HG03135 (cell line): ENCODE measurements at regions not wholly inside any gene's neighbourhood (a gene's known extent, or its start where the extent isn't known, plus 50 kb on each side); places are given as distances from the start of the nearest gene placed in this dataset.

Source experiments
- ATAC-seq: cut with Tn5 transposase; IDR thresholded peaks from one replicate; pipeline ENCODE4 v1.9.1; 2021; ENCODE audit warnings: mild to moderate bottlenecking, moderate library complexity; ENCODE audit not compliant: unreplicated experiment

DNA sequence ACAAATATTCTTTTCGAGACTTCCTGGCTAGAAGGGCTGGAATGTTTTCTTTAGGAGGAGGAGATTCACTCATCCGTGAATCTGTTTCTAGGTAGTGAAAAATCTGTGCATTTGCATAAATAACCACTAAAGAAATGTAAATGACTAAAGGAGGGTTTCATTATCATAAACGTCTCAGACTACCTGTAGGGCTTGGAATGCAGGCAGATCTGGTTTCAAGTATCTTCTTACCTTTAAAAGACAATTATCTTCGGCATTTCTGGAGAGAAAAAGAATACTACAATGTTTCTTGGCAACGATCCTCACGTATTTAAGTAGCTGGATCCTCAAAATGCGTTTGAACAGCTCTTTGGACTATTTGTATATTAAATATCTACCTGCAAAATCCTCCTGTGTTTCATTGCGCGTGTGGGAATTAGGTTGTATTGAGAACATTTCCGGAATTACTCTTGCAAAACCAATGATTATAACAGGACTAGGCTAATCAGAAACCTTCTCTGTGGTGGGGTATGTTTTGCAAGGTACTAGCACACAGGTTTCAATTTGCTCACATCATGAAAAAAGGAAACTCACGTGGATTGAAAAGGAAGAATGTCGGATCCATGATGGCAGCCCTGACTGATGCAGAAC lies 291.1 kb upstream of the ARGLU1 start:
- no peak for ATAC-seq

DNA sequence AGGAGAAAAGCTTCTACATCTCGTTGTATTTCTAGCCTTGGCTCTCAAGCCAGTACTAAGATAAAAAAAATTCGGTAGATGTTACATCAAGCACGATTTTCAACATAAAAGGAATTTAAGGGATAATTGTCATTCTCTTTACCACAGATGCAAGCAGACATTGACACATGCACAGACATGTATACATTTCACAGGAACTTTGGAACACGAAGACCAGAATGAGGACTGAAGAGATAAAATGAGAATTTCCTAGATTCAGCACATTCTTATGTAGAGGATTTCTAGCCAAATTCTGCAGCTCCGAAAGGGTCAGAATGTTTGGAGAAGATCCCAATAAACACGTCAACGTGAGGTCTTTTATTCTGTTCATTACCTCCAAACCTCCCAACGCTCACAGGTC lies 284.5 kb upstream of the ARGLU1 start:
- ATAC-seq = no peak

DNA sequence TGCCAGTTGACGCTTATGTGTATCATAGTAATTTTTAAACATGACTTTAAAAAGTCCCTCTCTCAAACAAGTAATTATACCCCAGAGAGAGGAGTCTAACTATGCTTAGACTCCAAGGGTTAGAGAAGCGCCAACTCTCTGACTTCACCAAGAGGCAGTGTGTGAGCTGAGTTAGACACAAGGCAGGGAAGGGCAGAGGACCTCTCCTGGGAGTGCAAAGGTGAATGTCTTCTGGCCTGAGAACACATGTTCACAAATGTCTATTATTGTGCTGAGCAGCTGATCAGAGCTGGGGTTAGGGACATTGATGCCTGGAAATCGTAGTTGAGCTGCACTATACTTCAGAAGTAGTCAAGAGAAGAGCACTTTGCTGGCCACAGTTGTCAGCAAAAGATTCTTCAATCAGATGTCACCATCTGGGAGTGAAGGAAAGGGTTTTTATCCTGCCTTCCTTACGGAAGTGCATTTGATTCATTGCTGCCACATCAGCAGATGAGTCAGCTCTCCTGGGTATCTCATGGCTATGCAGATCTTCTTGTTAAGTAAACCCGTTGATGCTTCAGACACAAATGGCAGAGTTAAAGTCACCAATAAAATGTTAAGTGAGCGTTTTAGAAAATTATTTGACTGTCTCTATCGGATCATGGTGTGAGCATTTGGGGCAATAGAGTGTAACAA lies 283.2 kb upstream of the ARGLU1 start:
- ATAC-seq = no peak

DNA sequence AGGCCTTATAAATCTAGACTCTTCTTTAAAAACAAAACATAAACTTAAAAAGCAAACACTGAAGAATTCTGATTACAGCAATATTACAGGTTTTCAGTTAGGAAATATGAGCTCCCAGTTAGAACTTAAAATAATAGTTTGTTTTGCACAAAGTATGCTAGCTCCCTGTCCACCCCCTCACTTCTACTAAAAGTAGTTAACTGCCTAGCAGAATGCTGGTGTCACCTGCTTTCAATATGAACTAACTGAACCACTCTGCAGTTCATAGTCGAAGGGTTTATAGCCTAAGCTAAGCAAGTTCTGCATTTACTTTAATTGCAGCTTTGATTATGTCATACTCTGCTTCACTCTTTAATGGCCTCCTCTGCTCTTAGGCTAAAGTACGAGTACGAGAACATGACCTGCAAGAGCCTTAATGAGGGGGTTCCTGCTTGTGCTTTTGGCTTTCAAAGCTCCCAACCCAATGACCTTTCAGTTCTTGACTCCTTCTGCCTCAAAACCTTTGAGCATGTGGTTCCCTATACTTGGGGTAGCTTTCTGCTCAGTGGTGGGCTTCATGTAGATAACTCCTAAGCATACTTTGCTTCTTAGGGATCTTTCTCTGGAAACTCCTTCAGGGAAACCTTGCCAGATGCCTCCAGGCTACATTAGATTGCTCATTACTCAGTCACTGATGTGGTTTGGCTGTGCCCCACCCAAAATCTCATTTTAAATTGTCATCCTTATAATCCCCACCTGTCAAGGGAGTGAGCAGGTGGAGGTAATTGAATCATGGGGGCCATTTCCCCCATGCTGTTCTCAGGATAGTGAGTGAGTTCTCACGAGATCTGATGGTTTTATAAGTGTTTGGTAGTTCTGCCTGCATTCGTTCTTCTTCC lies 278.9 kb upstream of the ARGLU1 start:
- no peak for ATAC-seq

DNA sequence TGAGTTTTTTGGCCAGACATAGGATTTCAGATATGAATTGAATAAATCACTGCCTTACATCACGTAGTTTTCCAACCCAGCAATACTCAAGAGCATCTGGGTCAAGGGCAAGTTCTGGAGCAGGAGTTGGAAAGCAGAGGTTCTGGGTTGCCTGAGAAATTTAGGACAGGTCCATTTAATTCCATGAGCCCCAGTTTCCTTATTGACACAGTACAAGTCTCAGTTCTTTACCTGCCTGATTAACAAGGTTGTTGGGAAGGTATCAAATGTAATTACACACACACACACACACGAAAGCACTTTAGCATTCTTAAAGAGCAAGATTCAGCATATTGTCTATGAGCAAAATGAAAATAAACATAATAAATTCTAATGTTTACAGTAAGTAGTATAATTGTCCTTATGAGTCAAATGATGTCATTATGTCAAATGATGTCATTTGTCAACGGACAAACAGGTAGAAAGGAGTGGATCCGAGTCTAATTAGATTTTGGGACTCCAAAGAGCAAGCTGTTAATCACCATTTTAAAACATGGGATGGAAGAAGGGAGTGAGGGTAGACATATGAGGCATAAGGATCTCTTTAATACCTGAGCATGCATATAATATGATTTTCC lies 268.4 kb upstream of the ARGLU1 start:
- no peak for ATAC-seq

DNA sequence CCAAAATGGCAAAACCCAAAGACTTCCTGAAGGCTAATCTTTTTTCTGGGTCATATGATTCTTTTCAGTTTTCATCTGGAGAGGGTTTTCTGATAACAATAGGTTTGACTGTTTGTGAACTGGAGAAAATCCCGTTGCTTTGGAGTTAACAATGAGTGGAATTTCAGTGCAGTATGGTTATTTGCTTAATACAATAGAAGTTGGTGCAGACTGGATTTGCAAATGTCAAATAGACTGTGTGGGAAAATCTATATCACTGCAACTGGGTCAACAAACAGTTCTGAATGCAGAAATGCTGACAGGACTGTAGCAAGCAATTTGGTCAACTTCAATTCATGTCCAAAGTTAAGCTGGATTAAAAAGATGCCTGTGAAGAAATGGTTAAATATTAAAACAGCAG lies 267.5 kb upstream of the ARGLU1 start:
- ATAC-seq = no peak

DNA sequence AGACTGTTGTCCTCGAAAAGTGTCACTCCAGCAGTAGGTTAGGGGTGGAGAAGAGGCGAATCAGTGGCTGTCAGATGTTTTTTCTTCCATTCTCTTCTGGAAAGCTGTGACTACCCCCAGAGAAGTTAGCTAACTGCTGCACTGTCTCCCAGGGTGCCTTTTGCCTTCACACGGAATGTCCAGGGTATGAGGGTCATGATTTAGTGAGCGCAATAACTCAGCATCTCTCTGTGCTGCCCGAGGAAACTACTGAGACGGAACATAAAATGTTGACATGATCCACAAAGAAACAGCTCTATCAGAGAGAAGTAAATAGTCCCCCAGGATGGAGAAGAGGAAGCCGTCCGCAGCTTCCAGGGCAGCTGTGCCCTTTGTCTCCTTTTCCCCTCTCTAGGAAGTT lies 254.0 kb upstream of the ARGLU1 start:
- ATAC-seq = no peak

DNA sequence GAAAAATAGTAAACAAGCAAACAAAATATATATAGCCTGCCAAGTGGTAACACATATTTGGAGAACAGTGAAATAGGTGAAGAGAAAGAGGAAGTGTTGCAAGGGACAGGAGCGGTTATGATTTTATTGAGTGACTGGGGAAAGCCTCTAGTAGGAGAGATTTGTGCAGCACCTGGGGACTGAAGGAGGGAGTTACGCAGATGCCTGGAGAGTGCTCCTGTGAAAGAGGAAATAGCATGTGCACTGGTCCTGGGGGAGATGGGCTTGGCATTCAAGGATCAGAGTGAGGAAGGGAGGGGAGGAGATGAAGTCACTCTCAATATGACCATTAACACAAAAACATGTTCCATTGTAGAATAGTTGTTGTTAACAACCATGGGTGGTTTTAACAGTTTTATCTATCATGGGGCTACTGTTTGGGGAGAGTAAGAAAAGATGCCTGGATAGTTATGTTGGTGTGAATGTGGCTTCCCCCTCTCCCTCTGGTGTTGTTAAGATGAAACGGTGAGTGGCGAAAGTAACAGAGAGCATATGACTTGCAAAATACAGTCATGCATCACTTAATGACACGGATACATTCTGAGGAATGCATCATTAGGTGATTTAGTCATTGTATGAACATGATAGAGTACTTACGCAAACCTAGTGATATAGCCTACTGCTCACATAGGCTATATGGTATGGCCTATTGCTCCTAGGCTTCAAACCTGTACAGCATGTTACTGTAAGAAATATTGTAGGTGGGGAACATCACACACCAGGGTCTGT lies 251.7 kb upstream of the ARGLU1 start:
- no peak for ATAC-seq

DNA sequence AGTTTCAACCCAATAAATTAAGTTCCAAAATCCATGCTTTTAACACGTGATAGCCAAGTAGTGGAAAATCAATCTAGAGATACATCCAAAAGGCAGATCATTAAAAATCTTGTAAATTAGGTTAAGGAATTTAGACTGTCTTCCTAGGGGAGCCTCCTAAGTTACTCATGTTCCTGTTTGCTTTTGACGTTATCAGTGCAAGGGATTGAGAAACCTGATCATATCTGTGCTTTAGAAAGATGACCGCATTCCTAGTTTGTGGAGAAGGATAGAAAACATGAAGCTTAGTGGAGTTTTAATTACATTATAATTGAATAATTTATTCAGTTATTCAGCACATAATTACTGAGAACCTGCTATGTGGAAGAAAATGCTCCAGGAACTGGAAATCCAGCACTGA lies 251.0 kb upstream of the ARGLU1 start:
- ATAC-seq = no peak

DNA sequence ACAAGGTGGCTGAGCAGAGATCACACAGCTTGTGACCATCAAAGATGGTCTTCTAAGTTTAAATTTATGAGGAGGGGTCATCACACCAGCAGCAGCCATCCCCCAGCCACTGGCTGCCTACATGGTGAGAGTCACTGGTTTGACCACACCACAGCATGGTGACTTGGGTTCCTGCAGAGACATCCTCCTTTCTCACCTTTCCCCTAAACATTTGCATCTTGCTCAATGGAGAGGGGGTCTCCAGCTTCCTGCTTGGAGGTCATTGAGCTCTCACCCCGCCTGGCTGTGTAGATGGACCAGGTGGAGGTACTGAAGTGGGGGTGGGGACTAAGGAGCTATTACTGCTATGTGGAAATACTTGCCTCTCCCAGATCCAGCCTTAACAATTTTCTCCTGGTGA lies 247.6 kb upstream of the ARGLU1 start:
- no peak for ATAC-seq

DNA sequence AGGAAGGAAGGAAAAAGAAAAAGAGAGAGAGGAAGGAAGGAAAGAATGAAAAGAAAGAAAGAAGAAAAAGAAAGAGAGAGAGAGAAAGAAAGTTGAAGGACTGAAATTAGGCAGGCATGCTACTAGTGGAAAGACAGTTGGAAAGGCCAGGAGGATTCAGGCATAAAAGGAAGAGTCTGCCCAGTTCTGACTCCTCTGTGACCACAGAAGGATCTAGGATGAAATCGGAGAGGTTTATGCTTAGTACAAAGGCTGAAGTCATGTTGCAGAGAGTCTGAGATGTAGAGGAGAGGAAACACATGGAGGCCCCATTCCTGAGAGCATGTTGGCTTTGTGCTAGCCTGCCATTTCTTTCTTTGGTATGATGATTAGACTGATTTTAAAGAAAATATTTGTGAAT lies 246.5 kb upstream of the ARGLU1 start:
- no peak for ATAC-seq

DNA sequence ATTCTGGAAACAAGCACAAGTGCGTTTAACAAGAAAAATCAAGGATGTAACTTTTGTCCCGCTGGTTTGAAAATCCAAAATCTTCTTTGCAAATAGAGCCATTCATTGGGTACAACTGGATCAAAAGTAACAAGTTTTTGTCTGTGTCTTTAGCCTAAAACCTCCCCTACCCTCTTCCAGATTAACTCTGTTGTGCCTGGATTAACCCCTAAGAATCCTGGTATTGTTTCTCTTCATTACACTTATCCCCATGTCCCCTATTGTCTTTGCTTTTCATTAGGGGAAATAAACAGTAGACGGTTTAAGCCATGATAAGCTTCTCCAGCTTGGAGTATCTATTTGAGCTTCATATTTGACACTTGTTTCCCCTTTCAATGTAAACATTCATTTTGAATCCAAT lies 242.1 kb upstream of the ARGLU1 start:
- ATAC-seq = no peak

DNA sequence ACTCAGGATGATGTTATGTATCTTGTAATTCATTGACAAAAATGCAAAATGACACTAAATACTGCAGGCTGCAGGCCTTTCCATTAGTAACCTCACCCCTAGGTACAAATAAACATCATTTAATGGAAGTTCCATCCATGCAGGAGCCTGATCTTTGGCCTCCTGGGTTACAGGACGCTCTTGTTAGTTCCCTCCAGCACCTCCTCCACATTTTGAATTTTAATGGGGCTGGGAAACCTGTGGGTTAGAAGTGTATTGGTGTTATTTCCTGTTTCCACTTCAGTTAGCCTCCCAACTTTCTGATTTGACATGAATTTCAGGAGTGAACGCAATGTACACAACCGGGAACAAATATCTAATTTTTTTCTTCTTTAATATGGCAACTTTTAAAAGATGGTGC lies 237.1 kb upstream of the ARGLU1 start:
- ATAC-seq = no peak

DNA sequence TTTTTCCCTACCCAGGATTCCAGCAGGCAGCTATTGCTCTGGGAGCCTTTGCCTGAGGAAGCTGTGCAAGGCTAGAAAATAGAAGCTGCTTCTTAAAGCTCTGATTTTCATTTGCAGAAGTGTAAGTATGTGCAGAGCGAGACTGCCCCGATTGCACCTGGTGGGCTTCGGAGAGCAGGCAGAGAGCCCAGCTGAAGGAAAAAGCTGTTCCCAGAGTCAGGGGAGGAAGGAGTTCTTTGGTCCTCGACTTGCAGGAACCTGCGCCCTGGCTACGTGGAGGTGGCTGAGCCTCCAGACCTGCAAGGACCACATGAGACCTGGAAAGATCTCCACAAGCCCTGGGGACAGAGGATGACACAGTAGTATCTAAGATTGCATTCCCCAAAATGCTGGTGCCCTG lies 235.0 kb upstream of the ARGLU1 start:
- no peak for ATAC-seq

DNA sequence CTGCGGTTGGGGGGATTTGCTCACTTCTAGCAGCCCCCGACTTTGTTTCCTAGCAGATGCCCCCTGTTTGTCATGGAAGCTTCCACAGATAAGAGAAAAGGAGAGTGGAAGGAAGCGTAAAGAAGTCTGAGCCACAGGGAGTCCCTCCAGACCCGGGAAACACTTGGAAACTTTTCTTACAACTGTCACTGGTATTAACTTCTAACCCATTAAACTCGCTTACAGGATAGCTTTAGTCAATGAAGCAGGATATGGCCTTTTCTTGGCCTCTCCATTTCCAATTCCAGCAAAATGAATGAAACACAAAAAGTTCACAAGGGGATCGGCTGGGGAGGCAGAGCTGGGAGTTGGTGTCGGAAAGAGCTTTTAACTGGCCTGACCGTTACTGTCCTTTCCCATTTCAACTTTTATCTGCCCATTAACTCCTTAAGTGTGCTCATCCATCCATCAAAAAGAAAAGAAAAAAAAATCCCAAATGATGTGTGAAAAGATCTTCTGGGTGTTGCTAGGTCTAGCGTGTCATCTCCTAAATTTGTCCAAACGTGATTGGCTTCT lies 231.9 kb upstream of the ARGLU1 start:
- ATAC-seq = no peak

DNA sequence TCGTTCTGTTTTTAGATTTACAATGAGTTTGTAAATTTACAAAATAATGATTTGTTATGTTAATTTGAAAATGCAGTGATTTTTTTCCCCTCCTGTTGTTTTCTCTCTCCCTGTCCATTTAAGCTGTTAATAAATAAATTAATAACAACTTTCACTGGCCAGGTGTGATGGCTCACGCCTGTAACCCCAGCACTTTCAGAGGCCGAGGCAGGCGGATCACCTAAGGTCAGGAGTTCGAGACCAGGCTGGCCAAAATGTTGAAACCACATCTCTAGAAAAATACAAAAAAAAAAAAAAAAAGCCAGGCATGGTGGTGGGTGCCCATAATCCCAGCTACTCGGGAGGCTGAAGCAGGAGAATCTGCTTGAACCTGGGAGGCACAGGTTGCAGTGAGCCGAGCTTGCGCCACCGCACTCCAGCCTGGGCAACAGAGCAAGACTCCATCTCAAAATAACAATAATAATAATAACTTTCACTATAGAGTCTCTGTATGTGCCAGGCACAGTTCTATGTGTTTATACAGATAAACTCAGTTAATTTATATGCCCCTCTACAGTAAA lies 229.2 kb upstream of the ARGLU1 start:
- no peak for ATAC-seq

DNA sequence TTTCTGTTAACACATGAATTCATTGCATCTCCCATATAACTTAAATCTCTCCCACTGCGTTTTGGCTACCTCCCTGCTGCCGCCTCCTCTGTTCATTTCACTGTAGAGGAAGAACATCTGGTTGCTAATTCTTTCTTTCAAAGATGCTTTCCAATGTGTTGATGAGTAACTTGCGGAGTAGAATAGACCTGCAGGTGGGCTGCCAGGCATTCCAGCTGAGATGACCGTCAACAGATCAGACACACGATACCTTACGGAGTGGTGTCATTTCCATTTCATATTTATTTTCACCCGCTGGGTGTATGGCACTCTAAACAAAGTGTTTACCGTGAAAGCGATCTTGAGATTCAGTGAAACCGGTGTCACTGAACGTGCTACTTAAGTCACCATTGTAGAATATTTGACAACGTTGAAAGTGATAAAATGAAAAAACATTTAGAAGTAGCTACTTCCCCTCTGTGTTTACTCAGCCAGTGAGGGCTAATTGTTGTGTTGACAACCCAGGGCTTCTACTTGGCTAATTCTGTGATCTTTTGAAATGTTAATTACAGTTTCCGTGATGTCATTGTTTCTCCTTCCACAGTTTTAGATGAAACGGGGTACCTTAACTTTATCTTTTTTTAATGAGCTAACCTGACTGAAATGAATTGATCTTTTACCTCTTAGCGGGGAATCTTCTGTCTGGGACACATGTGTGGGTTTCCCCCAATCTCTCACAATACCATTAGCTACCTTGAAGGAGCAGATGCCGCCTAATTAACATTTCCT lies 228.5 kb upstream of the ARGLU1 start:
- peak; percentile 47 for ATAC-seq

DNA sequence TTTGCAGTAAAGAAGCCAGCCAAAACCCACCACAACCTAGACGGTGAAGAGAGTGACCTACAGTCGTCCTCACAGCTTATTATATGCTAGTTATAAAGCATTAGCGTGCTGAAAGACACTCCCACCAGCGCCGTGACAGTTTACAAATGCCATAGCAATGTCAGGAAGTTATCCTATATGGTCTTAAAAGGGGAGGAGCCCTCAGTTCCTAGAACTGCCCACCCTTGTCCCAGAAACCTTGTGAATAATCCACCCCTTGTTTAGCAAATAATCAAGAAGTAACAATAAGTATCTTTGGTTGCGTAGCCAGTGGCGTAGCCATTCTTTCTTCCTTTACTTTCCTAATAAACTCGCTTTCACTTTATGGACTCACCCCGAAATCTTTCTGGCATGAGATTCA lies 227.9 kb upstream of the ARGLU1 start:
- no peak for ATAC-seq

DNA sequence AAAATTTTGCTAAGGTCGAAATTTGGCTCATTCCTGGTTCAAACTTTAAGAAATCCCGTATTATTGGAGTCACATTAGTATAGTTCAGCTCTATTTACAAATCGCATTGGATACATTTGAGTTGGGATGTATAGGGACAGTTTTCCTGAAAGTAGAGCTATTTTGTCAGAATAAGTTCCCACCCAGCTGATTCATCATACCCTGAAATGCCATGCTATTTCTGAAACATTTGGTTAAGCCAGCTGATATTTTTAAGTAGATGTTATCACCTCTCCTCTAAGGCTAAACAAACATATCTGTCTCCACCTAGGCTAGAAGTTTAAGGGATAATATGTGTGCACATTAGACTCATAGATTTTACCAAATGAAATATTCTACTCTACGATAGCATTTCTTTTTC lies 226.2 kb upstream of the ARGLU1 start:
- no peak for ATAC-seq

DNA sequence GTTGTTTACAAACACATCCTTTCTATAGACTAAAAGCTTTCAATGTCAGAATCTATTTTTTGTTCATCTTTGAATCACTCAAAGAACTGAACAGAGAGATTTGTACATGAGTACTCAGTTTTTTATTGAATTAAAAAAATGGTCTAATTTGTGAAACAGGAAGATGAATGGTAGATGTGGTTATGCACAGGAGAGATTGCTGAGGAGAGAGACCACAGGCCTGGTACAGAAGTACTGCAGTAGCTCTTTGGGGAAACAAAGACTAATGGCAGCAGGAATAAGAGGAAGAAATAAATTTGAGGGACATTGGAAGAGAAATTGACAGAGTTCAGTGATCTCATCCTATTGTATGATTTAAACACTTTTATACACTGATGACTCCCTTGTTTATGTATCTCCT lies 222.0 kb upstream of the ARGLU1 start:
- ATAC-seq = no peak
